AG04449 (cell line): ENCODE measurements at regions not wholly inside any gene's neighbourhood (a gene's known extent, or its start where the extent isn't known, plus 50 kb on each side); places are given as distances from the start of the nearest gene placed in this dataset.

ENCODE experiments used
- CTCF ChIA-PET: fragments of 350-600 bp; formaldehyde crosslinking; extraction: SDS; loops from one replicate; lab custom pipeline; 2021; ENCODE audit warnings: antibody characterized with exemption; lab: Yijun Ruan, JAX
- POLR2A ChIA-PET: fragments of 400-600, 350-600 bp; formaldehyde crosslinking; extraction: SDS; loops from one replicate; lab custom pipeline; 2020; ENCODE audit warnings: antibody characterized with exemption, inconsistent platforms; lab: Yijun Ruan, JAX
- DNase-seq: peaks from one replicate; pipeline ENCODE4 v3.0.0-alpha.2; 2010; ENCODE audit warnings: low read depth, low spot score
- H3K4me3 ChIP-seq: 2 replicates; pipeline ENCODE4 v1.5.1; 2011; ENCODE audit warnings: low read depth, mild to moderate bottlenecking, control low read depth, low read length
- TF ChIP-seq, protein P1 (sequence below): IDR thresholded peaks from one replicate; pipeline ENCODE4 v1.5.1; 2011; ENCODE audit warnings: mild to moderate bottlenecking, moderate library complexity, low read length, control low read depth, inconsistent platforms; ENCODE audit not compliant: insufficient read depth; ENCODE audit errors: missing control alignments

- DNase-seq: no peak
- TF ChIP-seq, protein P1, sequence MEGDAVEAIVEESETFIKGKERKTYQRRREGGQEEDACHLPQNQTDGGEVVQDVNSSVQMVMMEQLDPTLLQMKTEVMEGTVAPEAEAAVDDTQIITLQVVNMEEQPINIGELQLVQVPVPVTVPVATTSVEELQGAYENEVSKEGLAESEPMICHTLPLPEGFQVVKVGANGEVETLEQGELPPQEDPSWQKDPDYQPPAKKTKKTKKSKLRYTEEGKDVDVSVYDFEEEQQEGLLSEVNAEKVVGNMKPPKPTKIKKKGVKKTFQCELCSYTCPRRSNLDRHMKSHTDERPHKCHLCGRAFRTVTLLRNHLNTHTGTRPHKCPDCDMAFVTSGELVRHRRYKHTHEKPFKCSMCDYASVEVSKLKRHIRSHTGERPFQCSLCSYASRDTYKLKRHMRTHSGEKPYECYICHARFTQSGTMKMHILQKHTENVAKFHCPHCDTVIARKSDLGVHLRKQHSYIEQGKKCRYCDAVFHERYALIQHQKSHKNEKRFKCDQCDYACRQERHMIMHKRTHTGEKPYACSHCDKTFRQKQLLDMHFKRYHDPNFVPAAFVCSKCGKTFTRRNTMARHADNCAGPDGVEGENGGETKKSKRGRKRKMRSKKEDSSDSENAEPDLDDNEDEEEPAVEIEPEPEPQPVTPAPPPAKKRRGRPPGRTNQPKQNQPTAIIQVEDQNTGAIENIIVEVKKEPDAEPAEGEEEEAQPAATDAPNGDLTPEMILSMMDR: no peak
- H3K4me3 ChIP-seq: no peak overlapping the region
- CTCF ChIA-PET: no interaction called here
- POLR2A ChIA-PET: no interaction called here
Measured at GRCh38 chr2:83615511-83615910, 843.6 kb downstream of the SUCLG1 start.

DNA sequence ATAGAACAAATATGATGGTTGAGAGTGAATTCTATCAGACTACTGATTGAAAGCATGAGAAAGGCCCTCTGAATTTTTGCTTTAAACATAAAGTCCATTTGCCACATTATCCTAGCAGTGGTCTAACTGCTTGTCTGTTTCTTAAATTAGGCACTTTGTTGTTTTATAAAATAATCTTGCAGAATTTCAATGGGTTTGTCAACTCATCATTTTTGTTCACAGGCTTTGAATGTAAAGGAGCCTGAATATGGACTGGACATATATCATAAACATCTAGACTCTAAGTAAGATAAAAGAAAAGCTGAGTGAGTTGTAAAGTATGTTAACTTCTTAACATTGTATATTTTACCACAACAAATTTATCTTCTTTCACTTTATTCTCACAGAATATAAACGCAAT lies 845.9 kb downstream of the SUCLG1 start:
- H3K4me3 ChIP-seq: no peak overlapping the region
- no peak for DNase-seq
- POLR2A ChIA-PET: no interaction called here
- CTCF ChIA-PET: no interaction called here
- TF ChIP-seq, protein P1: no peak

DNA sequence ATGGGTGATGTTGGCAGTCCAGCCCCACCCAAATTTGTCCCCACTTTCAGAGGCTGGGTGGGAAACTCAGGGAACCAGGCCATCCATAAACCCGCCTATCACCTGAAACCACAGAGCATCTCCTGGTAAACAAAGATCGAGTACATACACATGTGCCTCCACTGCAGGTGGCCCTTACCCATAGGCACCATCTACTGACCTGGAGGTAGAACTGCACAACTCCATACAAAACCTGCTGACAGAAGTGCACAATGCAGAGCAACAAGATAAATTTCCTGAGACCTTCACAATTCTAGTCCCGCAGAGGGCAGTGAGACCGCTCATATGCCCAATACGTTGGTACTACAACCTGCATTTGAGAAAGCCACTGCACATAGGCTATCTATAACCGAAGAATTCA lies 856.3 kb downstream of the SUCLG1 start:
- H3K4me3 ChIP-seq: no peak overlapping the region
- POLR2A ChIA-PET: no interaction called here
- TF ChIP-seq, protein P1: no peak
- DNase-seq: no peak
- CTCF ChIA-PET: no interaction called here

GRCh38 chr2:83596592-83597282 lies 862.3 kb downstream of the SUCLG1 start:
- CTCF ChIA-PET: interaction anchor here (1.4 to 1.6 kb wide), 2 partner anchors 13 to 400 kb away, joined by 3 to 6 read pairs; no protein-coding TSS in a partner anchor
- peak; percentile 51 for DNase-seq
- POLR2A ChIA-PET: interaction anchor here (1.1 kb wide), 1 partner anchor 228 kb away, joined by 4 read pairs; no protein-coding TSS in a partner anchor
- TF ChIP-seq, protein P1: no peak
- no peak overlapping the region for H3K4me3 ChIP-seq

DNA sequence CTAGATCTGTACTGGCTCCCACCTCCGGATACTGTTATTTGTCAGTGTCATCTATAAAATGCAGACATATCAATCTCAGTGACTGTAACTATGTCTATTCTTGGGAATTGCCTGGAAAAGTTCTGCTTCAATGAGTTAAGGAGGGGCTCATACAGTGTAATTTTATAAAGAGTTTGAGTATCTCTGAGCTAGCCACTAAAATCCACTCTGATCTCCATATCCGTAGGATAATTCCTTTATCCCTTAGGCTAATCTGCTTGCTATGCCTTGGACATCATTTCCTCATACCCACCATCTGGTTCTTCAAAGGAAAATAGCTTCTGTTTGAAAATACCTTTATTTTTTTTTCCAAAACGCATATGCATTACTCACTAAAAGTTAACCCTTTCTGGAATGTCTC lies 863.2 kb downstream of the SUCLG1 start:
- DNase-seq: no peak
- ChIA-PET CTCF (interaction anchor here (1.4 to 1.6 kb wide), 2 partner anchors 12 to 399 kb away, joined by 3 to 6 read pairs; no protein-coding TSS in a partner anchor), POLR2A (interaction anchor here (1.1 to 1.6 kb wide), 2 partner anchors 11 to 227 kb away, joined by 4 to 5 read pairs; no protein-coding TSS in a partner anchor)
- H3K4me3 ChIP-seq: no peak overlapping the region
- TF ChIP-seq, protein P1: no peak

GRCh38 chr2:83595121-83595690 lies 863.9 kb downstream of the SUCLG1 start:
- ChIA-PET POLR2A (interaction anchor here (1.1 to 1.6 kb wide), 2 partner anchors 11 to 226 kb away, joined by 4 to 5 read pairs; no protein-coding TSS in a partner anchor), CTCF (interaction anchor here (1.6 kb wide), 1 partner anchor 11 kb away, joined by 3 read pairs; no protein-coding TSS in a partner anchor)
- no peak overlapping the region for H3K4me3 ChIP-seq
- DNase-seq: peak; percentile 75
- TF ChIP-seq, protein P1: no peak
